DOHH2 (cell line): ENCODE measurements at regions not wholly inside any gene's neighbourhood (a gene's known extent, or its start where the extent isn't known, plus 50 kb on each side); places are given as distances from the start of the nearest gene placed in this dataset.

Source experiments
- H3F3A ChIP-seq: fragments of 200-600 bp; sonication (generic), shearing (Covaris generic); 2 replicates; pipeline ENCODE4 v1.6.0; 2016; ENCODE audit warnings: antibody characterized with exemption, mild to moderate bottlenecking; ENCODE audit not compliant: control insufficient read depth, insufficient read depth
- H3K27ac ChIP-seq: fragments of 200-600 bp; sonication (generic); 2 replicates; pipeline ENCODE4 v1.5.1; 2014; ENCODE audit warnings: low read depth, mild to moderate bottlenecking, low read length, moderate library complexity
- H3K27me3 ChIP-seq: fragments of 200-600 bp; sonication (generic); 2 replicates; pipeline ENCODE4 v1.6.1; 2014; ENCODE audit warnings: mild to moderate bottlenecking, low read length, mixed read lengths; ENCODE audit not compliant: control insufficient read depth
- H3K36me3 ChIP-seq: fragments of 200-600 bp; sonication (generic); 2 replicates; pipeline ENCODE4 v1.6.1; 2014; ENCODE audit warnings: mild to moderate bottlenecking, low read length, moderate library complexity, mixed read lengths; ENCODE audit not compliant: control insufficient read depth
- H3K4me1 ChIP-seq: fragments of 200-600 bp; sonication (generic); 2 replicates; pipeline ENCODE4 v1.6.1; 2014; ENCODE audit warnings: mild to moderate bottlenecking, low read length, mixed read lengths; ENCODE audit not compliant: control insufficient read depth
- H3K4me2 ChIP-seq: fragments of 200-600 bp; sonication (generic); 2 replicates; pipeline ENCODE4 v1.6.0; 2014; ENCODE audit warnings: mild to moderate bottlenecking, low read length, moderate library complexity
- H3K4me3 ChIP-seq: fragments of 200-600 bp; sonication (generic); 2 replicates; pipeline ENCODE4 v1.5.1; 2014; ENCODE audit warnings: mild to moderate bottlenecking, low read length, mixed read lengths
- H3K79me2 ChIP-seq: fragments of 200-600 bp; sonication (generic); 2 replicates; pipeline ENCODE4 v1.6.1; 2014; ENCODE audit warnings: mild to moderate bottlenecking, low read length, mixed read lengths; ENCODE audit not compliant: control insufficient read depth
- H3K9me2 ChIP-seq: fragments of 200-600 bp; sonication (generic); replicated peaks from 2 replicates; pipeline ENCODE4 v1.6.1; 2014; ENCODE audit warnings: mild to moderate bottlenecking, low read length, mixed read lengths; ENCODE audit not compliant: control insufficient read depth
- H3K9me3 ChIP-seq: fragments of 200-600 bp; sonication (generic); 2 replicates; pipeline ENCODE4 v1.6.1; 2014; ENCODE audit warnings: antibody characterized with exemption, low read length, mixed read lengths; ENCODE audit not compliant: control insufficient read depth, insufficient read depth
- H4K20me1 ChIP-seq: fragments of 200-600 bp; sonication (generic); 2 replicates; pipeline ENCODE4 v1.6.0; 2014; ENCODE audit warnings: low read depth, mild to moderate bottlenecking, antibody characterized with exemption, low read length, moderate library complexity; ENCODE audit not compliant: control insufficient read depth, insufficient read depth
- EZH2phosphoT487 ChIP-seq: fragments of 200-600 bp; sonication (generic); IDR thresholded peaks from 2 replicates; pipeline ENCODE4 v1.6.1; 2017; ENCODE audit warnings: borderline replicate concordance, mild to moderate bottlenecking, antibody characterized with exemption, low read length, moderate library complexity, mixed read lengths
- TF ChIP-seq, protein P1 (sequence below): fragments of 200-600 bp; sonication (generic); IDR thresholded peaks from one replicate; pipeline ENCODE4 v1.5.1; 2014; ENCODE audit warnings: antibody characterized with exemption, mild to moderate bottlenecking, low read depth, low read length; ENCODE audit not compliant: poor library complexity, severe bottlenecking

DNA sequence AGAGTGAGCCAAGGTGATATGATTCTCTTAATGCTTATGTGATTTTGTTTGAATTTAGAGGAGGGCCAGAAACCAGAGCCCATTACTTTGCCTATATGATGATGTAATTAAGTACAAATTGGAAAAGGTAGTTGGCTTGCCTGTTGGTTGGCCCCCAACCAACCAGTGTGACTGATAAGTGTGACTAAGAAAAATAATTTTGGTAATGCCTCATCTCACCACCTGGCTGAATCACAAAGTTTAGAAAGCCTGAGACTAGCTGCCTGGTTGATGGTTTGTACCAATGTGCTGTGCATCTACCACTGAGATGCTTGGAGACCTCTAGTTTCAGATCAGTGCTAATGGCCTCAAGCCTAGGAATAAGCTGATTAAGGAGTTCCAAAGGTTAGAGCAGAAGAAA lies 338.7 kb downstream of the CDH2 start:
- no peak overlapping the region for H3K4me2 ChIP-seq
- H3K9me2 ChIP-seq, result no peaks in the 10 kb centered on the region
- TF ChIP-seq, protein P1, sequence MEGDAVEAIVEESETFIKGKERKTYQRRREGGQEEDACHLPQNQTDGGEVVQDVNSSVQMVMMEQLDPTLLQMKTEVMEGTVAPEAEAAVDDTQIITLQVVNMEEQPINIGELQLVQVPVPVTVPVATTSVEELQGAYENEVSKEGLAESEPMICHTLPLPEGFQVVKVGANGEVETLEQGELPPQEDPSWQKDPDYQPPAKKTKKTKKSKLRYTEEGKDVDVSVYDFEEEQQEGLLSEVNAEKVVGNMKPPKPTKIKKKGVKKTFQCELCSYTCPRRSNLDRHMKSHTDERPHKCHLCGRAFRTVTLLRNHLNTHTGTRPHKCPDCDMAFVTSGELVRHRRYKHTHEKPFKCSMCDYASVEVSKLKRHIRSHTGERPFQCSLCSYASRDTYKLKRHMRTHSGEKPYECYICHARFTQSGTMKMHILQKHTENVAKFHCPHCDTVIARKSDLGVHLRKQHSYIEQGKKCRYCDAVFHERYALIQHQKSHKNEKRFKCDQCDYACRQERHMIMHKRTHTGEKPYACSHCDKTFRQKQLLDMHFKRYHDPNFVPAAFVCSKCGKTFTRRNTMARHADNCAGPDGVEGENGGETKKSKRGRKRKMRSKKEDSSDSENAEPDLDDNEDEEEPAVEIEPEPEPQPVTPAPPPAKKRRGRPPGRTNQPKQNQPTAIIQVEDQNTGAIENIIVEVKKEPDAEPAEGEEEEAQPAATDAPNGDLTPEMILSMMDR, result no peak
- no peak for TF ChIP-seq EZH2phosphoT487
- H3K36me3 ChIP-seq, result no peaks in the 10 kb centered on the region
- H3K27me3 ChIP-seq, result no peaks in the 10 kb centered on the region
- no peak overlapping the region for H3K4me3 ChIP-seq
- no peaks in the 10 kb centered on the region for H3F3A ChIP-seq
- no peaks in the 10 kb centered on the region for H3K79me2 ChIP-seq
- H3K9me3 ChIP-seq, result no peaks in the 10 kb centered on the region
- H3K4me1 ChIP-seq, result no peaks in the 10 kb centered on the region
- H3K27ac ChIP-seq, result no peak overlapping the region
- H4K20me1 ChIP-seq, result no peaks in the 10 kb centered on the region

- Histone ChIP-seq H3K4me3 (no peak overlapping the region), H3F3A (no peaks in the 10 kb centered on the region), H3K9me3 (no peaks in the 10 kb centered on the region; the same call in 1 of the 2 replicates), H3K9me2 (no peaks in the 10 kb centered on the region), H3K36me3 (no peaks in the 10 kb centered on the region), H3K27me3 (no peaks in the 10 kb centered on the region), H3K4me1 (no peaks in the 10 kb centered on the region), H3K27ac (no peak overlapping the region), H4K20me1 (no peaks in the 10 kb centered on the region), H3K79me2 (no peaks in the 10 kb centered on the region), H3K4me2 (no peak overlapping the region)
- no peak for TF ChIP-seq EZH2phosphoT487
- TF ChIP-seq, protein P1, result no peak
These were observed 350.8 kb downstream of the CDH2 start for GRCh38 chr18:27826101-27826500.

DNA sequence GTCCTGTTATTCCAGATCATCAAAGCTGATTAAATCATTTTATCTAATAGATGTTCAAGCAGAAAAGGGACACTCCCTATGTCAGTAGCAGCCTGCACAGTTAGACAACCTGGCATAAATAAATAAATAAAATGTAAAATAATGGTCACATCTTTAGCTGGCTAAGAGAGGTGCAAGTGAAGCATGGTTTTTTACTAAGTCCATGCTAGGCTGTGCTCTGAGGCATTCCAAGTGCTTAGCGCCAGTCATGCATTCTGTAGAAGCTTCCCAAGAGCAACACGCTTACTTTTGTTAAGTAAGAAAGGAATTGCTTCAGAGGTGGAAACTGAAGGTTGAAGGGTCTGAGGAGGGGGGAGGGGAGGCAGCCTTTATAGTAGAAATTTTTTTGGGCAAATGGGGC lies 351.2 kb downstream of the CDH2 start:
- no peaks in the 10 kb centered on the region for H3K36me3 ChIP-seq
- no peaks in the 10 kb centered on the region for H3K27me3 ChIP-seq
- H3K79me2 ChIP-seq, result no peaks in the 10 kb centered on the region
- TF ChIP-seq, protein P1, result no peak
- no peak for TF ChIP-seq EZH2phosphoT487
- H3F3A ChIP-seq, result no peaks in the 10 kb centered on the region
- no peaks in the 10 kb centered on the region for H4K20me1 ChIP-seq
- no peaks in the 10 kb centered on the region; the same call in 1 of the 2 replicates for H3K9me3 ChIP-seq
- H3K27ac ChIP-seq, result no peak overlapping the region
- H3K4me3 ChIP-seq, result no peak overlapping the region
- H3K9me2 ChIP-seq, result no peaks in the 10 kb centered on the region
- H3K4me1 ChIP-seq, result no peaks in the 10 kb centered on the region
- H3K4me2 ChIP-seq, result no peak overlapping the region
